SK-N-SH (cell line): ENCODE measurements at regions not wholly inside any gene's neighbourhood (a gene's known extent, or its start where the extent isn't known, plus 50 kb on each side); places are given as distances from the start of the nearest gene placed in this dataset.

ENCODE experiments used
- CTCF ChIA-PET: fragments of 300-600, 350-600 bp; formaldehyde crosslinking; extraction: SDS; loops from one replicate; lab custom pipeline; 2021; lab: Yijun Ruan, JAX
- POLR2A ChIA-PET: fragments of 350-600 bp; sonication (Branson Sonifier 250); formaldehyde crosslinking; extraction: SDS; loops from one replicate; lab custom pipeline; 2020; ENCODE audit warnings: antibody characterized with exemption, inconsistent platforms; lab: Yijun Ruan, JAX
- DNase-seq: peaks from one replicate; pipeline ENCODE4 v3.0.0; 2012
- H2AFZ ChIP-seq: fragments of 200-600 bp; sonication (generic); 2 replicates; pipeline ENCODE4 v1.8.1; 2016; ENCODE audit warnings: antibody characterized with exemption, mild to moderate bottlenecking, low read depth
- H3F3A ChIP-seq: fragments of 200-600 bp; sonication (generic); replicated peaks from 2 replicates; pipeline ENCODE3; 2016; ENCODE audit warnings: antibody characterized with exemption, mild to moderate bottlenecking; ENCODE audit not compliant: insufficient read depth
- H3K27ac ChIP-seq, 2 experiments: fragments of 200-500 bp in 1 of 2; fragments of 200-600 bp in 1 of 2; sonication (Bioruptor generic) in 1 of 2; sonication (generic), shearing (Covaris generic) in 1 of 2; 2 replicates each; pipeline versions ENCODE4 v1.5.1 to v1.6.1; 2014 to 2016; ENCODE audit warnings: low read depth in 2 of 2, inconsistent platforms in 1 of 2, low read length in 1 of 2, mild to moderate bottlenecking in 1 of 2, mixed read lengths in 1 of 2
- H3K27me3 ChIP-seq: fragments of 200-600 bp; sonication (generic), shearing (Covaris generic); 2 replicates; pipeline ENCODE4 v1.6.1; 2016; ENCODE audit warnings: mixed run types; ENCODE audit not compliant: insufficient read depth
- H3K36me3 ChIP-seq, 2 experiments: fragments of 200-500 bp in 1 of 2; fragments of 200-600 bp in 1 of 2; sonication (Bioruptor generic) in 1 of 2; sonication (generic) in 1 of 2; replicated peaks in 1 of 2; 2 replicates each; pipeline versions ENCODE3 to v1.5.1; 2014 to 2016; ENCODE audit warnings: low read length in 1 of 2, mild to moderate bottlenecking in 1 of 2; ENCODE audit not compliant: insufficient read depth in 2 of 2, control insufficient read depth in 1 of 2
- H3K4me1 ChIP-seq, 2 experiments: fragments of 200-500 bp in 1 of 2; fragments of 200-600 bp in 1 of 2; sonication (Bioruptor generic) in 1 of 2; sonication (generic), shearing (Covaris generic) in 1 of 2; 2 replicates each; pipeline versions ENCODE4 v1.5.1 to v1.6.1; 2014 to 2016; ENCODE audit warnings: low read depth in 1 of 2, low read length in 1 of 2, mixed run types in 1 of 2; ENCODE audit not compliant: insufficient read depth in 2 of 2, control insufficient read depth in 1 of 2
- H3K4me2 ChIP-seq: fragments of 200-600 bp; sonication (generic), shearing (Covaris generic); 2 replicates; pipeline ENCODE4 v1.6.1; 2017; ENCODE audit warnings: mixed run types
- H3K4me3 ChIP-seq, 2 experiments: fragments of 200-500 bp in 1 of 2; fragments of 200-600 bp in 1 of 2; sonication (Bioruptor generic) in 1 of 2; sonication (generic), shearing (Covaris generic) in 1 of 2; 2 replicates each; pipeline versions ENCODE4 v1.5.1 to v1.8.1; 2014 to 2016; ENCODE audit warnings: low read depth in 2 of 2, inconsistent platforms in 1 of 2, low read length in 1 of 2, mild to moderate bottlenecking in 1 of 2, mixed read lengths in 1 of 2, moderate library complexity in 1 of 2
- H3K79me2 ChIP-seq: fragments of 200-600 bp; sonication (generic); 2 replicates; pipeline ENCODE4 v1.8.1; 2017; ENCODE audit warnings: mild to moderate bottlenecking; ENCODE audit not compliant: insufficient read depth
- H3K9ac ChIP-seq: fragments of 200-600 bp; sonication (generic); 2 replicates; pipeline ENCODE4 v1.6.1; 2017; ENCODE audit warnings: mixed run types
- H3K9me2 ChIP-seq: fragments of 200-600 bp; sonication (generic); 2 replicates; pipeline ENCODE4 v1.6.1; 2017; ENCODE audit warnings: mixed run types
- H3K9me3 ChIP-seq: fragments of 200-600 bp; sonication (generic); 2 replicates; pipeline ENCODE4 v1.6.1; 2017; ENCODE audit warnings: mixed run types, mild to moderate bottlenecking, moderate library complexity
- H4K20me1 ChIP-seq: fragments of 200-600 bp; sonication (generic); 2 replicates; pipeline ENCODE4 v1.6.1; 2017; ENCODE audit warnings: mild to moderate bottlenecking, mixed run types; ENCODE audit not compliant: insufficient read depth
- CHD2 ChIP-seq: fragments of 150-350 bp; IDR thresholded peaks from 2 replicates; pipeline ENCODE4 v1.6.1; 2018; ENCODE audit warnings: low read length; ENCODE audit not compliant: partially characterized antibody
- EP300 ChIP-seq, 2 experiments: IDR thresholded peaks; 2 replicates each; pipeline versions ENCODE4 v1.4.0 to v1.6.1; 2012; ENCODE audit warnings: borderline replicate concordance in 1 of 2, low read depth in 1 of 2, low read length in 1 of 2
- EZH2phosphoT487 ChIP-seq: fragments of 200-600 bp; sonication (generic); IDR thresholded peaks from 2 replicates; pipeline ENCODE4 v1.6.1; 2017; ENCODE audit warnings: low read depth, mixed run types, mild to moderate bottlenecking, antibody characterized with exemption, moderate library complexity, borderline replicate concordance
- FOSL2 ChIP-seq: IDR thresholded peaks from 2 replicates; pipeline ENCODE4 v1.4.0; 2012; ENCODE audit warnings: low read depth, mild to moderate bottlenecking, moderate library complexity, borderline replicate concordance
- GABPA ChIP-seq: IDR thresholded peaks from 2 replicates; pipeline ENCODE4 v1.4.0; 2012; ENCODE audit warnings: low read depth, mild to moderate bottlenecking
- MEF2A ChIP-seq: IDR thresholded peaks from 2 replicates; pipeline ENCODE4 v1.4.0; 2012; ENCODE audit warnings: low read depth, borderline replicate concordance
- POLR2AphosphoS5 ChIP-seq: IDR thresholded peaks from 2 replicates; pipeline ENCODE4 v1.6.1; 2012; ENCODE audit warnings: low read depth, low read length
- RXRA ChIP-seq: IDR thresholded peaks from 2 replicates; pipeline ENCODE4 v1.4.0; 2012; ENCODE audit warnings: low read depth, mild to moderate bottlenecking, borderline replicate concordance
- SIN3A ChIP-seq: IDR thresholded peaks from 2 replicates; pipeline ENCODE4 v1.6.1; 2012; ENCODE audit warnings: low read depth, mild to moderate bottlenecking, low read length, moderate library complexity, borderline replicate concordance
- YY1 ChIP-seq: IDR thresholded peaks from 2 replicates; pipeline ENCODE4 v1.4.0; 2012; ENCODE audit warnings: low read depth, mild to moderate bottlenecking
- WGBS: methylation state at CpG from one replicate; pipeline ENCODE4 v1.1.6; 2017; ENCODE audit warnings: low lambda C conversion rate; 5-methylcytosine and 5-hydroxymethylcytosine counted together
- TF ChIP-seq, protein P1 (sequence below): IDR thresholded peaks from 2 replicates; pipeline ENCODE4; 2012
- TF ChIP-seq, protein P2 (sequence below): IDR thresholded peaks from 2 replicates; pipeline ENCODE4 v1.4.0; 2012; ENCODE audit warnings: low read depth, borderline replicate concordance
- TF ChIP-seq, protein P3 (sequence below): fragments of 150-350 bp; IDR thresholded peaks from 2 replicates; pipeline ENCODE4 v1.6.1; 2017; ENCODE audit warnings: antibody characterized with exemption, low read length, low read depth, borderline replicate concordance
- TF ChIP-seq, protein P4 (sequence below): IDR thresholded peaks from 2 replicates; pipeline ENCODE4 v1.4.0; 2012; ENCODE audit warnings: low read depth

DNA sequence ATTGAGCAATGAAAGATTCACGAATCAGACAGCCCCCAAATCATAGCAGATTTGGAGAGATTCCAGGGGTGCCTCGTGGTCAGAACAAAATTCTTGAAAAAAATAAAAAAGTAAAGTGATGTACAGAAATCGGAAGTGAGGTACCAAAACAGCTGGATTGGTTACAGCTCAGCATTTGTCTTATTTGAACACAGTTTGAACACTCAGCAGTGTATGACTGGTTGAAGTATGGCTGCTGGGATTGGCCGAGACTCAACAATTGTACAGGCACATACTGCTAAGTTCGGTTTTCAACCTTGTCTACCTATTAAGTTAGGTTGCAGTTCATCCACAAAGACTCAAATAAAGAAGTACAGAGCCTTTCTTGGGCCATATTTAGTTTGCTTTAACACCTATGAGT, 865.4 kb upstream of the TMEM132C start:
- DNase-seq: no peak
- no peaks in the 10 kb centered on the region for H3F3A ChIP-seq
- TF ChIP-seq CHD2 (no peak), FOSL2 (no peak)
- TF ChIP-seq, protein P1, sequence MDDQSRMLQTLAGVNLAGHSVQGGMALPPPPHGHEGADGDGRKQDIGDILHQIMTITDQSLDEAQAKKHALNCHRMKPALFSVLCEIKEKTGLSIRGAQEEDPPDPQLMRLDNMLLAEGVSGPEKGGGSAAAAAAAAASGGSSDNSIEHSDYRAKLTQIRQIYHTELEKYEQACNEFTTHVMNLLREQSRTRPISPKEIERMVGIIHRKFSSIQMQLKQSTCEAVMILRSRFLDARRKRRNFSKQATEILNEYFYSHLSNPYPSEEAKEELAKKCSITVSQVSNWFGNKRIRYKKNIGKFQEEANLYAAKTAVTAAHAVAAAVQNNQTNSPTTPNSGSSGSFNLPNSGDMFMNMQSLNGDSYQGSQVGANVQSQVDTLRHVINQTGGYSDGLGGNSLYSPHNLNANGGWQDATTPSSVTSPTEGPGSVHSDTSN: no peak
- TF ChIP-seq, protein P2, sequence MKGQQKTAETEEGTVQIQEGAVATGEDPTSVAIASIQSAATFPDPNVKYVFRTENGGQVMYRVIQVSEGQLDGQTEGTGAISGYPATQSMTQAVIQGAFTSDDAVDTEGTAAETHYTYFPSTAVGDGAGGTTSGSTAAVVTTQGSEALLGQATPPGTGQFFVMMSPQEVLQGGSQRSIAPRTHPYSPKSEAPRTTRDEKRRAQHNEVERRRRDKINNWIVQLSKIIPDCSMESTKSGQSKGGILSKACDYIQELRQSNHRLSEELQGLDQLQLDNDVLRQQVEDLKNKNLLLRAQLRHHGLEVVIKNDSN: no peak
- TF ChIP-seq, protein P3, sequence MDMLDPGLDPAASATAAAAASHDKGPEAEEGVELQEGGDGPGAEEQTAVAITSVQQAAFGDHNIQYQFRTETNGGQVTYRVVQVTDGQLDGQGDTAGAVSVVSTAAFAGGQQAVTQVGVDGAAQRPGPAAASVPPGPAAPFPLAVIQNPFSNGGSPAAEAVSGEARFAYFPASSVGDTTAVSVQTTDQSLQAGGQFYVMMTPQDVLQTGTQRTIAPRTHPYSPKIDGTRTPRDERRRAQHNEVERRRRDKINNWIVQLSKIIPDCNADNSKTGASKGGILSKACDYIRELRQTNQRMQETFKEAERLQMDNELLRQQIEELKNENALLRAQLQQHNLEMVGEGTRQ: no peak
- H3K9me2 ChIP-seq: no peaks in the 10 kb centered on the region
- no peaks in the 10 kb centered on the region for H3K36me3 ChIP-seq
- 24% methylated on average over 5 of the region's 5 CpGs for WGBS
- no peak overlapping the region for H2AFZ ChIP-seq
- H3K4me1 ChIP-seq: no peaks in the 10 kb centered on the region; a peak in 1 of 4 replicates
- H3K9ac ChIP-seq: no peak overlapping the region
- CTCF ChIA-PET: no interaction called here
- no peak overlapping the region for H3K4me3 ChIP-seq
- H4K20me1 ChIP-seq: no peaks in the 10 kb centered on the region
- no peak overlapping the region for H3K27ac ChIP-seq
- POLR2A ChIA-PET: no interaction called here
- no peak overlapping the region for H3K4me2 ChIP-seq
- 0 out of 2 replicates have a peak, but pooled peaks cover 4% of the 10 kb centered on the region for H3K9me3 ChIP-seq
- H3K79me2 ChIP-seq: no peaks in the 10 kb centered on the region
- no peaks in the 10 kb centered on the region for H3K27me3 ChIP-seq

DNA sequence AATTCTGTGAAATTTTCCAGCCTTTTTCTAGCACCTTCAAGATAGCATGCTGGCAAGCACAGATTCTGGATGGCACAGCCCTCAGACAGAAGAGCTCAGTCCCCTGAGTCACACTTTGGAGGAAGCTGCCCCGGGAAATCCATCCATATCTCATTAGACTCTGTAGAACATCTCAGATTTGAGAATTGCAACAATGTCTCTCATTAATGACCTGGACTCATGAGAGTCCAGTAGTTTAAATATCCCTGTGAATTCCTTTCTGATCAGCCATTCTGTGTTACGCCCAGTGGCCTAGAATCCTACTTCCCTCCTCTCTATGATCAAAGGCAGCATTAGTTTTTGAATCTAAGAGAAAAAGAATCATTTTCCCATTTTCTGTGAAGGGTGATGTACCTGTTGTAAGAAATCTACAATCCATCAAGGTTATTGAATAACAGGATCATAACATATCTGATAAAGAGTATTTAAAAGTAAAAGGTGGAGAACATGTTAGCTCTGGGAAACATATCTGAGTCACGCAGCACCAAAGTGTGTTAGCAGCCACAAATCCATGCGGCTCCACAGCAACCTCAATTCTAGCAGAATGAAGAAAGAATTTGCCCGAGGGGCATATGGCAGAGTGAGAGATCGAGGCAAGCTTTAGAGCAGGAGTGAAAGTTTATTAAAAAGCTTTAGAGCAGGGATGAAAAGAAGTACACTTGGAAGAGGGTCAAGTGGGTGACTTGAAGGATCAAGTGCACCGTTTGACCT, 855.6 kb upstream of the TMEM132C start:
- H3K27me3 ChIP-seq: no peaks in the 10 kb centered on the region
- H4K20me1 ChIP-seq: no peaks in the 10 kb centered on the region
- no peaks in the 10 kb centered on the region for H3K79me2 ChIP-seq
- no peaks in the 10 kb centered on the region for H3K9me3 ChIP-seq
- H2AFZ ChIP-seq: no peak overlapping the region
- H3K9me2 ChIP-seq: no peaks in the 10 kb centered on the region
- ChIA-PET POLR2A (no interaction called here), CTCF (interaction anchor here (2.0 kb wide), 1 partner anchor 30 kb away, joined by 6 read pairs; no protein-coding TSS in a partner anchor)
- no peaks in the 10 kb centered on the region for H3F3A ChIP-seq
- no peaks in the 10 kb centered on the region for H3K4me1 ChIP-seq
- 21% methylated on average over 7 of the region's 7 CpGs for WGBS
- no peak for DNase-seq
- no peak overlapping the region for H3K9ac ChIP-seq
- H3K4me3 ChIP-seq: no peak overlapping the region
- H3K27ac ChIP-seq: no peak overlapping the region
- TF ChIP-seq SIN3A: no peak
- TF ChIP-seq RXRA: no peak
- no peak for TF ChIP-seq EP300 (IDR thresholded peaks at IDR 0.05; ENCODE audit: borderline replicate concordance in 1 of 2, low read depth in 1 of 2, low read length in 1 of 2)
- TF ChIP-seq CHD2: no peak
- TF ChIP-seq EZH2phosphoT487: no peak
- TF ChIP-seq MEF2A: no peak
- no peak for TF ChIP-seq POLR2AphosphoS5
- TF ChIP-seq, protein P4, sequence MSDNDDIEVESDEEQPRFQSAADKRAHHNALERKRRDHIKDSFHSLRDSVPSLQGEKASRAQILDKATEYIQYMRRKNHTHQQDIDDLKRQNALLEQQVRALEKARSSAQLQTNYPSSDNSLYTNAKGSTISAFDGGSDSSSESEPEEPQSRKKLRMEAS: no peak
- no peak for TF ChIP-seq GABPA
- TF ChIP-seq, protein P3: no peak
- TF ChIP-seq YY1: no peak
- H3K4me2 ChIP-seq: no peak overlapping the region
- H3K36me3 ChIP-seq: no peaks in the 10 kb centered on the region
